ENCODE measurements at regions not wholly inside any gene's neighbourhood (a gene's known extent, or its start where the extent isn't known, plus 50 kb on each side); places are given as distances from the start of the nearest gene placed in this dataset.

DNA sequence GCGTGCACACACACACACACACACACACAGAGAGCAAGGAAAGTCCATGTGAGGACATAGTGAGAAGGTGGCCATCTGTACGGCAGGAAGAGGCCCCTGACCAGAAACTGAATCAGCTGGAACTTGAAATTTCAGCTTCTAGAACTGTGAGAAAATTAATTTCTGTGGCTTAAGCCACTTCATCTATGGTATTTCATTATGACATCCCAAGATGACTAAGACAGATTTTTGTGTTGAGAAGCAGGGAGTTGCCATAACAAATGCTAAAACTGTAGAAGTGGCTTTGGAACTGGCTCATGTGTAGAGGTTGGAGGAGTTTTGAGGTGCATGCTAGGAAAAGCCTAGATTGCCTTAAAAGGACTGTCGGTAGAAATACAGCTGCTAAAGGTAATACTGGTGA, 63.4 kb upstream of the ZBTB7C start:
- TF ChIP-seq, protein P1, sequence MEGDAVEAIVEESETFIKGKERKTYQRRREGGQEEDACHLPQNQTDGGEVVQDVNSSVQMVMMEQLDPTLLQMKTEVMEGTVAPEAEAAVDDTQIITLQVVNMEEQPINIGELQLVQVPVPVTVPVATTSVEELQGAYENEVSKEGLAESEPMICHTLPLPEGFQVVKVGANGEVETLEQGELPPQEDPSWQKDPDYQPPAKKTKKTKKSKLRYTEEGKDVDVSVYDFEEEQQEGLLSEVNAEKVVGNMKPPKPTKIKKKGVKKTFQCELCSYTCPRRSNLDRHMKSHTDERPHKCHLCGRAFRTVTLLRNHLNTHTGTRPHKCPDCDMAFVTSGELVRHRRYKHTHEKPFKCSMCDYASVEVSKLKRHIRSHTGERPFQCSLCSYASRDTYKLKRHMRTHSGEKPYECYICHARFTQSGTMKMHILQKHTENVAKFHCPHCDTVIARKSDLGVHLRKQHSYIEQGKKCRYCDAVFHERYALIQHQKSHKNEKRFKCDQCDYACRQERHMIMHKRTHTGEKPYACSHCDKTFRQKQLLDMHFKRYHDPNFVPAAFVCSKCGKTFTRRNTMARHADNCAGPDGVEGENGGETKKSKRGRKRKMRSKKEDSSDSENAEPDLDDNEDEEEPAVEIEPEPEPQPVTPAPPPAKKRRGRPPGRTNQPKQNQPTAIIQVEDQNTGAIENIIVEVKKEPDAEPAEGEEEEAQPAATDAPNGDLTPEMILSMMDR (IDR thresholded peaks at IDR 0.05) = no peak
- no peak overlapping the region for H3K27ac Mint-ChIP-seq
- intact Hi-C loops (cut with micrococcal nuclease) = loop anchor here (10.0 kb wide), 1 partner anchor 1792 kb away; the partner anchor contains the start of gene CFAP53
- H3K36me3 Mint-ChIP-seq (ENCODE audit: low read depth) = no peaks in the 10 kb centered on the region
- DNase-seq (no peak), ATAC-seq (ENCODE audit: low read depth) (no peak)
- POLR2A ChIA-PET = no interaction called here
- H3K4me1 Mint-ChIP-seq = no peaks in the 10 kb centered on the region
- peaks cover 5% of the 10 kb centered on the region for H3K9me3 Mint-ChIP-seq
- H3K27me3 Mint-ChIP-seq = peaks cover 23% of the 10 kb centered on the region
- CTCF ChIA-PET = no interaction called here
- H3K4me3 Mint-ChIP-seq = no peak overlapping the region

DNA sequence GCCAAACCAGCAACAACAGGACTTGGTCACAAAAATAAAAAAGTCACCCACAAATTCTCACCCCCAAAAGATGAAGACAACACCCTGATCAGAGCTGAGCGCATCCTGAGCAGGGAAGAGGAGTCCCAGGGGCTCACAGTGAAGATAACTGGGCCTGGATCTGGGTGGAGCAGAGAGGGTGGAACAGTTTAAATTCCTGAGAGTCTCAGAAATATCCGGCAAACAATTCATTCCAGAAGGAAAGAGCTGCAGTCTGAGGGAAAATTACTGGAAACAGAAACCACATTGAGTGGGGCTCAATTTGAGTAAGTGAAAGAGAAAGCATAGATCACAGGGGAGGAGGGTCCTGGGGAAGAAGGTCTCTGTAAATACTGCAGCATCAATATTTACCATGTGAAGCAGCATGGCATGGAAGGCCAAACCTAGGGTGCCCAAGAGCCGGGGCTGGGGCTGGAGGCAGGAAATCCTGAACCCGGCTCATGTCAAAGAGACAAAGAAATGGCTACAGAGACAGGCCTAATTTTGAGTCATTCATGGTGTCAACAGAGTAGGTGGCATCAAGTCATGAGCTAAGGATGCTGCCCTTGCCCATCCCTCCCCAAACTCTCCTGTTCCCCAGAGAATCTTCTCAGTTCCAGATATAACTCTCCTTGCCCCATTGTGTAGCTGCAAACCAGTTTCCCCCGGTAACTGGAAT, 61.4 kb upstream of the ZBTB7C start:
- Mint-ChIP-seq H3K36me3 (ENCODE audit: low read depth) (no peaks in the 10 kb centered on the region), H3K4me3 (no peak overlapping the region), H3K4me1 (no peaks in the 10 kb centered on the region), H3K27ac (no peak overlapping the region), H3K9me3 (peaks cover 5% of the 10 kb centered on the region), H3K27me3 (peaks cover 19% of the 10 kb centered on the region)
- TF ChIP-seq, protein P1 (IDR thresholded peaks at IDR 0.05) = no peak
- CTCF ChIA-PET = interaction anchor here (1.2 kb wide), 1 partner anchor 25 kb away, joined by 4 read pairs; no protein-coding TSS in a partner anchor
- POLR2A ChIA-PET = no interaction called here
- ATAC-seq (ENCODE audit: low read depth) = no peak
- DNase-seq = no peak
- intact Hi-C loops (cut with micrococcal nuclease) = loop anchor here (10.0 kb wide), 1 partner anchor 1794 kb away; the partner anchor contains the start of gene CFAP53

DNA sequence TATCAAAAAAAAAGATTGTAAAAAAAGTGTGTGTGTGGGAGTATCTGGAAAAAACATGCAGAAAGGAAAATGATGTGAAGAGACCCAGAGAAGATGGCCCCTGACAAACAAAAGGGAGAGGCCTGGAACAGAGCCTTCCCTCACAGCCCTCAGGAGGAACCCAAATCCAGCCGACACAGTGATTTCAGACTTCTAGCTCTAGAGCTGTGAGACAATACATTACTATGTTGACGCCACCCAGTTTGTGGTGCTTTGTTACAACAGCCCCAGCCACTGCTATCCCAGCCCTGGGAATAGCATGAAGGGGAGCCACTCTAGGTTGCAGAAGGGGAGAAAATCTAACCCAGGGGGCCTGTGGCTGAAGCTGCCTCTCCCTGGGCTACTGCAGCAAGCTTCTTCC, 59.0 kb upstream of the ZBTB7C start:
- Mint-ChIP-seq H3K4me3 (no peak overlapping the region), H3K27ac (no peak overlapping the region), H3K4me1 (no peaks in the 10 kb centered on the region), H3K36me3 (ENCODE audit: low read depth) (no peaks in the 10 kb centered on the region), H3K9me3 (peaks cover 5% of the 10 kb centered on the region), H3K27me3 (peaks cover 16% of the 10 kb centered on the region)
- DNase-seq (no peak), ATAC-seq (ENCODE audit: low read depth) (no peak)
- TF ChIP-seq, protein P1 (IDR thresholded peaks at IDR 0.05) = no peak
- intact Hi-C loops (cut with micrococcal nuclease) = no loop called here
- CTCF ChIA-PET = no interaction called here
- POLR2A ChIA-PET = no interaction called here

DNA sequence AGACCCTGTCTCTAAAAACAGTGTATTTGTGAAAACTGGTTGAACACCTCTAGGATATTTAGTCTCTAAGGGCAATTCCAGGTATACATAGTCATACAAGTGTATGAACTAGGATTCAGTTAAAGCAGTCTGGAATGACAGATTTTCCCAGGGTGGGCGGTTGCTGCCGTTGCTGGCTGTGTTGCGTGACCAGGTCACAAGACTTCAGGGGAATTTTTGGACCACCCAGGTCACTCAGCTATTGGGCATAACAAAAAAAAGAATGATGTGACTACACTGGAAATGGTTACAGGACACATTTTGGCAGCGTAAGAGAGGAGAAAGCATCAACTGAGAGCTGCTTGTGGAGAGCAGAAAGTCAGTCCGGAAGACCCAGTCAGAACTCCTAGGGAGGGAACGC, 58.0 kb upstream of the ZBTB7C start:
- DNase-seq (no peak), ATAC-seq (ENCODE audit: low read depth) (no peak)
- Mint-ChIP-seq H3K36me3 (ENCODE audit: low read depth) (no peaks in the 10 kb centered on the region), H3K4me3 (no peak overlapping the region), H3K9me3 (peaks cover 2% of the 10 kb centered on the region), H3K4me1 (no peaks in the 10 kb centered on the region), H3K27me3 (peaks cover 19% of the 10 kb centered on the region), H3K27ac (no peak overlapping the region)
- ChIA-PET CTCF (no interaction called here), POLR2A (no interaction called here)
- intact Hi-C loops (cut with micrococcal nuclease) = no loop called here
- TF ChIP-seq, protein P1 (IDR thresholded peaks at IDR 0.05) = no peak

DNA sequence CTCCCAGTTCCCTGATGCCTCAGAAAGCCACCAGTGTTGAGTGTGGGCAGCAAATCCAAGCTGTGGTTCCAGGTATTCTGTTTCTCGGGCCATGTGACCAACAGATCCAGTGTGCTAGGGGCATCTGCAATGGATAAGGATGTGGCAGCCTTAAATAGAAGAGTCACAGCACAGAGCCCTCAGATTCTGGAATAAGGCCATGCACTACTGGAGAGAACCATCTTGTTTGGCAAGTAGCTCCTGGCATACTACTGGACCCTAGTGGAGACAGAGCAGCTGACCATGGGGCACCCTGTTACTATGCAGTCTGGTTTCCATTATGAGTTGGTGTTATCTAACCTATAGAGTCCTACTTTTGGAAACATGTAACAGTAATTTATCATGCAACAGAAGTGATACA, 53.3 kb upstream of the ZBTB7C start:
- DNase-seq (no peak), ATAC-seq (ENCODE audit: low read depth) (no peak)
- Mint-ChIP-seq H3K27ac (no peak overlapping the region), H3K4me1 (no peaks in the 10 kb centered on the region), H3K36me3 (ENCODE audit: low read depth) (no peaks in the 10 kb centered on the region), H3K27me3 (peaks cover 12% of the 10 kb centered on the region), H3K9me3 (no peaks in the 10 kb centered on the region), H3K4me3 (no peak overlapping the region)
- ChIA-PET POLR2A (no interaction called here), CTCF (no interaction called here)
- TF ChIP-seq, protein P1 (IDR thresholded peaks at IDR 0.05) = no peak
- intact Hi-C loops (cut with micrococcal nuclease) = no loop called here
